HG02885 (cell line): ENCODE measurements at regions not wholly inside any gene's neighbourhood (a gene's known extent, or its start where the extent isn't known, plus 50 kb on each side); places are given as distances from the start of the nearest gene placed in this dataset.
A peak's percentile ranks its signal among the peaks of the same experiment; 100 is the strongest.
"Not testable (repeated sequence)": the region's sequence is repeated elsewhere in the genome, so short reads cannot be mapped to it uniquely, and the experiment has no call there.

ENCODE experiments used
- ATAC-seq: cut with Tn5 transposase; IDR thresholded peaks from one replicate; pipeline ENCODE4 v1.9.1; 2021; ENCODE audit warnings: mild to moderate bottlenecking; ENCODE audit not compliant: unreplicated experiment, poor library complexity

DNA sequence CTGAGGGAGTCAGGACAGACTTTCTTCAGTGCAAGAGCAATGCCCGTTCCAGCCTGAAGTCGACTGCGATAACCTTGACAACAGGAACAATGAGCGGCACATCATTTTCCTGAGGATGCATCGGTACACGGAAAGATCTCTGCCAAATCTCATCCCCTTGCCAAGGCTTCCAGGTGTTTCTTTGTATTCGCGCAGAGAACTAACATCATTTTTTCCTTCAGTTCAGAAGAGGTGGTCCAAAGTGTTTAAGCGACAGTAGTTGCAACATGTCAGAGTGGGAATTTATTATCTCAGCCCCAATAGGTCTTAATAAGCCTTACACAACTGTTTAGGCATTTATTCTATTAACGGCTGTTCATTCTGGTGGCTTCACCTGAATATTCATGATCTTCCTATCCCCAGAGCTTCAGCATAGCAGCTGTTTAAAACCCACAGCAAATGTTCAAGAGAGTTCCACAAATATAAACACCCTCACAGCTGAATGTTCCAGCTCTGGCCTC lies 129.7 kb upstream of the NFIA start:
- no peak for ATAC-seq

- no peak for ATAC-seq
These were observed 131.9 kb upstream of the NFIA start for GRCh38 chr1:60950224-60951063.

- ATAC-seq: no peak
These were observed 132.5 kb upstream of the NFIA start for GRCh38 chr1:60949826-60950197.

GRCh38 chr1:60949154-60949825 lies 133.1 kb upstream of the NFIA start:
- no peak for ATAC-seq

GRCh38 chr1:60948486-60948885 lies 133.9 kb upstream of the NFIA start:
- ATAC-seq: no peak

GRCh38 chr1:60947367-60947766 lies 135.0 kb upstream of the NFIA start:
- no peak for ATAC-seq

DNA sequence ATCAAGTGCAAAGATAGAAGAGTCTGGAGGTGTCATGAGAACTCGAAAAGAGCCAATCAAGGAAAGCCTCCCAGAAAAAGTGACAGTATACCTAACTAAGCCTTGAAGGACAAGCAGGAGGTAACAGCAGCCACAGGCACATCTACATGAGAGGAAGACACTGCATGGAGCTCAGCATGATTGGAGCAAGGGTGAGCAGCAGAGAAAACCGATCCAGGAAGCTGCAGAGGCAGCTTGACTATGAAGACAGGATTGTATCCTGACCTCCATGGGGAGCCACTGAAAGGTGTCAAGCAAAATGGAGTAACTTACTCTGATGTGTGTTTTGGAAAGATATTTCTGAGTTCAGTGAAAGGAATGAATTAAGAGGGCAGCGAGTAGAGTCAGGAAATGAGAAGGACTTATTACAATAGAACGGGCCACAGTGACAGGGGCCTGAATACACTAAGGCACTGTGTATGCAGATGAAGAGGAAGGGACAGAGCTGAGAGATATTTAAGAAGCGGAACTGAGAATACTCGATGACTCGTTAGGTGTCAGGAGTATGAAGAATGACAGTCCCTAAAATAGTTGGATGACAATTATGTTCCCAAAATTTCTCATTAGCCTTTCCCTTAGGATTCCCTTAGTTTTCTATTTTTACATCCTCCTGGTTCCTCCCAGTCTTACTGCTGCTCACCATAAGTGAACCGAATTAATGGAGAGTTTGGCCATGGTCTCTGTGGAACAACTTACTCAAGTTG lies 139.3 kb upstream of the NFIA start:
- peak; percentile 99 for ATAC-seq

- ATAC-seq: no peak
These were observed 140.1 kb upstream of the NFIA start for GRCh38 chr1:60942291-60942690.

DNA sequence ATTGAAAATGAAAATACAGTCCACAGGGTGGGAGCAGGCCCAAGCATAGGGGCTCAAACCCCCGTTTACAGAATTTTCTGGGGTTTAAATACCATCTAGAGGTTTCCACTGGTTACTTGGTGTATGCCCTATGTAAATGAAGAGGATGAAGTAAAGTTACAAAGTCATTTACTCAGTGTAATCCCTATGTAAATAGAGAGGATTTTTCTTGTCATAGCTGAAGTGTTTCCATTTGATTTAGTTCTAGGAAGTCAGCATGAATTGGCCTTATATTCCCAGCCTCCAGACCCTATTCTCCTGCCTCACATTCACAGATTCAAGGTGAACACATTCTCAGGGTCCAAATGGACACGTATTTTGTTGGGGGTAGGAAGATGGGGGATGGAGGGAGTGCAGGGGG lies 141.7 kb upstream of the NFIA start:
- not testable (repeated sequence) for ATAC-seq

DNA sequence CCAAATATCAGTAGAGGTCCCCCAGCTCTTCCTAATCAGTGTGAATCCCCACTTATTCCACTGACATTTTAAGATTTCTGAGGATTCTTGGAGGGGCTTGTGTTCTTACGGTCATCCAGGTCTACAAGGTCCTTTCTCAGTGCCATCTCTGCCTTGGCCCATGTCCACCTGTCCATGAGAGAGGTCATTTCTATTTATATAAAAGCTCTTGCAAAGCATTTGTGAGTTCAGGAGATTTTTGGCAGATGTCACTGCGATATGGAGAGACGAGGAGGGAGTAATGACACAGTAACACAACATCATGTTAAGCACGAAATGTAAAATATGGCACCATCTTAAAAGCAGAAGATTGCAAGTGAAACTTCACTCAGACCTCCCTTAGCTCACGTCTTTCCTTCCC lies 144.6 kb upstream of the NFIA start:
- ATAC-seq: no peak

DNA sequence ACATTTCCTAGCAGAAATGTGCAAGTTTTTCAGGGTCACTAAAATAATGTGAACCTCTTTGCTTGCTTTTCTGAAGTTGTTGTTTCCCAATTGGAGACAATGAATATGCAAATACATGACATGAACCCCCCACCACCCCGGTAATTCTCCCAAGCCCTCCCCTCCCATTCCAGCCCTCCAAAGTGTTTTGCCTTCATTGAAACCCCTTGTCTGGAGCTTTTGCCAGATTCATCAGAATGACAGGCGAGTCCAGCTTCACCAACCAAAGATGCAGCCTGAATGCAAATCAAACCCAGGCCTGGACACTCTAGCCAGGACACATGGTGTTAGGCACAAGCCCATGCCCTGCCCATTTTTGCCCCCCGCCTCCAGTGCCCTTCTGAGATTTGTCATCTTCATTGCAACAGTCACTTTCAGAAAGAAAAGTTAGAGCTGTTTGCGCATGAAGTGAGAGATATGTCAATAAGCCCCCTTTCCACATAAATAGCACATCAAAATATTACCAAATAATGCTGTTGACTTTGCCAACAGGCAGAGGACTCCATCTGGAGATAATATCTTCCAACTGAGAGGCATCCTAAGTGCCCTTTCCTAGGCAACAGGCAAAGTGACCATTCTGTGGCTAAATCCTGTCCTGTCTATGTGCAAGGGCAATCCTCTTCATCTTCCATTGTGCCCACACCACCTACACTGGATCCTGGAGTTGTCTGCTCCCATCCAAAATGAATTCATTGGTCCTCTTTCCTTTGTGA lies 145.6 kb upstream of the NFIA start:
- ATAC-seq: no peak

DNA sequence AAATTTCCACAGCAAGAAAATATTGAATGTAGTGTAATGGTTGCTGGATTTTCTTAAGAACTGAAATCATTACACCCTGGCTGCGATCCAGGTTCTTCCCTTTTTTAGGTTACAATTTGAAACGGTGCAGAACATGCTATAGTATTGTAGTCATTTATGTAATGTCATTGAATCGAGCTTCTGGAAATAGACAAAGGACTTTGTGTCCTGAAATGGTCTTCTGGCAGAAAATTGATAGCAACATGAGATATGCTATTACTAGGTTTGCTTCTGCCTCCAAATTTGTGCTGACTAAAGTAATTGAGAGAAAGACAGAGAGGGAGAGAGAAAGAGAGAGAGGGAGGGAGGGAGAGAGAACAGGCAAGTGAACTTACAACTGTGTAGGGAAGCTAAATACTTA lies 146.2 kb upstream of the NFIA start:
- no peak for ATAC-seq

GRCh38 chr1:60935599-60936110 lies 146.7 kb upstream of the NFIA start:
- no peak for ATAC-seq

- no peak for ATAC-seq
These were observed 152.2 kb upstream of the NFIA start for GRCh38 chr1:60930130-60930529.

DNA sequence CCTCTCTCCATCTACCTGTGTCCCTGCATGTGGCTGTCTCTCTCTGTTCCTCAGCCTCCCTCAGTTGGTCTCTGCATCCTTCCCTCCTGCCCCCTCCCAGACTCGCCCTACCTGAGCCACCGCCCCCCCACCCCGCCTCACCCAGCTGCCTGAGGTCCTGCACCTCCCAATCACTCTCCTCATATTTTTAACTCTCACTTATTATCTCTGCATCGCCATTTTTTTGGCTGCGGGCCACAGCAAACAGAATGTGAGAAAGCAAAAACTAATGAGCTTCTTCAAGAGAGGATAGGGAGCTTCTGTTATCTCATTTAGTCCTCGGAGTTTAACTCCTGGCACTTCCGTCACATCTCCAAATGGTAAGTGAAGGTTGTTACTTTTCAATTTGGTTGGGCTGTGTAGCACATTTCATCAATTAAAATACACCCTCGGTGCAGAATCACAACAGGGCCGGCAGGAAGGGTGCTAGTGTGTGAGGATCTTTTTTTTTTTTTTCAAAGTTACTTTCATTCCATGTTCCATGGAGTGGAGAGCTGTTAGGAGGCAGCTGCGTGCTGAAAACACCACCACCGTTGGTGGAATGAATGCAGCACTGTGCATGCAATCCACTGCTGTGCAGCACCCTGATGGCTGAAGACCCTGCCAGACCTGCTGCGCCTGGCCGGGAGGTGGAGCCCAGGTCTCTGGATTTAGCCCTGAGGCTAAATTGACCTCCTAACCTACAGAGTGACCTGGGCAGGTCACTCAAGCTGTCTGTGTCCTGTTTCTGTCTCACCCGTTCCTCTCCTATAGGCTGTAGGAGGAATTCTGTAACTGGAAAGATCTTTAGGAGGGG lies 157.2 kb upstream of the NFIA start:
- no peak for ATAC-seq

GRCh38 chr1:60924165-60924564 lies 158.2 kb upstream of the NFIA start:
- ATAC-seq: no peak

DNA sequence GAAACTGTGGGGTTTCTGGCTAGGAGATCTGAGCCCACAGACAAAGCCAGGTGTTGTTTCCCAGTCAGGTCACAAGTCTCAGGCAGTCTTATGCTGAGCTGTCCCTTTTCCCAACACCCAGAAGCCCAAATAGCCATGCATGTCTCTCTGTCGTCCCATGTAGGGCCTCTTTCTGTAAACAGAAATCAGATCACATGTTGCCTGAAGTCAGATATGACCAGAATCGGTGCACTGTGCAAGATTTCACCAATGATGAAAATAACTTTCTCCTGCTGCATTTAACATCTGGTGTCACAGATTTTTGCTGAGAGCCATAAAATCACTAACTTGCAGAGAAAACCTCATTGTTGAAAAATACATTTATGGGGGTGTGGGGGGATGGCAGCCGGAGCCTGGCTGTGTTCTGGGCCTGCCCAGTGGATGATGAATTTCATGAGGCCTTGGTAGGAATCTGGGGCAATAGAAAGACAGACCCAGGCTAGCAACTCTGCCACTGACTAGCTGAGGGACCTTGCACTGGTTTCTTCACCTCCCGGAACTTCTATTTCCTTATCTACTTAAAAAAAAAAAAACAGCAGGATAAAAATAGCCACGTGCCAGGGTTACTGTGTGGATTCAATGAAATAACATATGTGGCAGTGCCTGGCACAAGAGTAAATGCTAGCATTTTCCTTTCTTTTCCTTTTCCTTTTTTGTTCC lies 158.8 kb upstream of the NFIA start:
- ATAC-seq: no peak

- ATAC-seq: no peak
These were observed 160.1 kb upstream of the NFIA start for GRCh38 chr1:60922304-60922703.

DNA sequence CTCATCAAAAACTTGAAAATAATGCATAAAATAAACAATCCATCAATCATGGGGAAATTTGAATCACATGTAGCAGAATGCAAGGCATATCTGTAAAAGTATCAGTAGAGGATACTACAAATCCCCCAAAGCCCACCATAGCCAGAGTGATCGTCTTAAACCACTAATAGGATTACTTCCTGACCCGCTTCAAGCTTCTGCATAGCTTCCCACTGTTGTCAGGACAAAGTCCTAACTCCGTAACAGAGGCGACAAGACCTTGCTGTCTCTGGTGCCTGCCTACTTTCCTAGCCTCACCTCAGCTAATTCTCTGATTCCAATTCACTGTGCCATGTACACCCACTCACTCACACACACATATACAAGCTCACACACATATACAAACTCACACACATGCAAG lies 161.2 kb upstream of the NFIA start:
- no peak for ATAC-seq
